Stomach (tissue), 8 donors: ENCODE measurements at regions not wholly inside any gene's neighbourhood (a gene's known extent, or its start where the extent isn't known, plus 50 kb on each side); places are given as distances from the start of the nearest gene placed in this dataset.

ENCODE experiments used
- DNase-seq, 2 donors: peaks; one replicate each; pipeline versions ENCODE4 v3.0.0 to v3.0.0-alpha.2; 2013 to 2019
- H3K27ac ChIP-seq, 5 donors: fragments of 200-600 bp in 4 of 5; sonication (generic) in 4 of 5; one replicate each; pipeline ENCODE4 v1.5.1; 2013 to 2019; ENCODE audit warnings: mild to moderate bottlenecking in 1 of 5, moderate library complexity in 1 of 5
- H3K27me3 ChIP-seq, 3 donors: fragments of 200-600 bp; sonication (generic); one replicate each; pipeline ENCODE4 v1.5.1; 2017 to 2019; ENCODE audit warnings: mixed run types in 1 of 3
- H3K36me3 ChIP-seq, 4 donors: fragments of 200-600 bp; sonication (generic); 1 replicate in 3 of 4; 2 replicates in 1 of 4; pipeline ENCODE4 v1.5.1; 2016 to 2019
- H3K4me1 ChIP-seq, 4 donors: fragments of 200-600 bp; sonication (generic); one replicate each; pipeline ENCODE4 v1.5.1; 2016 to 2019
- H3K4me3 ChIP-seq, 4 donors: fragments of 200-600 bp; sonication (generic) in 3 of 4; one replicate each; pipeline ENCODE4 v1.5.1; 2016 to 2019; ENCODE audit warnings: mild to moderate bottlenecking in 1 of 4
- H3K9me3 ChIP-seq, 4 donors: fragments of 200-600 bp; sonication (generic); one replicate each; pipeline ENCODE4 v1.5.1; 2016 to 2019
- EP300 ChIP-seq: sonication (generic); formaldehyde crosslinking; IDR thresholded peaks from one replicate; pipeline ENCODE4 v1.6.1; 2017; ENCODE audit warnings: antibody characterized with exemption
- POLR2A ChIP-seq, 4 donors: fragments of 450-650 bp; IDR thresholded peaks; one replicate each; pipeline ENCODE4 v1.6.1; 2016; ENCODE audit warnings: antibody characterized with exemption in 4 of 4, control low read depth in 2 of 4, mild to moderate bottlenecking in 1 of 4, moderate library complexity in 1 of 4
- POLR2AphosphoS5 ChIP-seq, 3 donors: sonication (generic); formaldehyde crosslinking; IDR thresholded peaks; one replicate each; pipeline ENCODE4 v1.6.1; 2016; ENCODE audit warnings: antibody characterized with exemption in 3 of 3
- WGBS, 5 donors: extraction: QIAGEN DNeasy Blood & Tissue Kit in 3 of 5; methylation state at CpG; one replicate each; pipeline versions ENCODE4 v1.1.5 to v1.1.7; 2013 to 2018; 5-methylcytosine and 5-hydroxymethylcytosine counted together
- intact Hi-C: fragments of 100-400 bp; cut with DNase I; formaldehyde crosslinking; loops from one replicate; pipeline ENCODE4 v1.15.1; 2023; ENCODE audit warnings: low total_unique reads
- TF ChIP-seq, protein P1 (sequence below), 7 experiments: fragments of 450-650 bp in 4 of 7; fragments of 200-600 bp in 3 of 7; sonication (generic) in 3 of 7; IDR thresholded peaks; one replicate each; pipeline ENCODE4 v1.5.1; 2016 to 2019; ENCODE audit warnings: antibody characterized with exemption in 7 of 7, control low read depth in 2 of 7, mild to moderate bottlenecking in 1 of 7
- donor health status: healthy with polysubstance abuse.
- donor health status: Bipolar disorder and iron deficiency.
- donor health status: healthy.

DNA sequence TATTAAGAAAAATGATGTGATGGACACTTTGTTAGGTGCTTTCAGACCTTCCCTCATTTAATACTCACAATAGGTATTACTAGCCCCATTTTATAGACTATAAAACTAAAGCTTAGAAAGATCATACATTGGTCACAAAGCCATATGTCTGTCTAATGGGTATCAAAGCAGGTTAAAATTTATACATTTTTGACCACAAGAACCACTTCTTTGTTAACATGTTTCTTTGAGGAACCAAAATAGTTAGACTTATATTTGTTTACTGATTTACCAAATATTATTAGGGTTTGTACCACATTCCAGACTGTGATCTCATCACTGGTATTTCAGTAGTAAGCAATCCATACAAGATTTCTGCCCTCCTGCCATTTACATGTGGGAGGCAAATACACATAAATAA lies 363.3 kb downstream of the NAF1 start:
- Histone ChIP-seq H3K36me3 (no peaks in the 10 kb centered on the region), H3K9me3 (peaks cover 0 to 6% (median 0%) of the 10 kb centered on the region in 4 donors), H3K4me3 (no peak overlapping the region), H3K4me1 (no peaks in the 10 kb centered on the region), H3K27ac (no peak overlapping the region), H3K27me3 (no peaks in the 10 kb centered on the region)
- no peak for DNase-seq
- TF ChIP-seq POLR2AphosphoS5 (IDR thresholded peaks at IDR 0.05) (no peak), EP300 (no peak), POLR2A (IDR thresholded peaks at IDR 0.05) (no peak)
- TF ChIP-seq, protein P1, sequence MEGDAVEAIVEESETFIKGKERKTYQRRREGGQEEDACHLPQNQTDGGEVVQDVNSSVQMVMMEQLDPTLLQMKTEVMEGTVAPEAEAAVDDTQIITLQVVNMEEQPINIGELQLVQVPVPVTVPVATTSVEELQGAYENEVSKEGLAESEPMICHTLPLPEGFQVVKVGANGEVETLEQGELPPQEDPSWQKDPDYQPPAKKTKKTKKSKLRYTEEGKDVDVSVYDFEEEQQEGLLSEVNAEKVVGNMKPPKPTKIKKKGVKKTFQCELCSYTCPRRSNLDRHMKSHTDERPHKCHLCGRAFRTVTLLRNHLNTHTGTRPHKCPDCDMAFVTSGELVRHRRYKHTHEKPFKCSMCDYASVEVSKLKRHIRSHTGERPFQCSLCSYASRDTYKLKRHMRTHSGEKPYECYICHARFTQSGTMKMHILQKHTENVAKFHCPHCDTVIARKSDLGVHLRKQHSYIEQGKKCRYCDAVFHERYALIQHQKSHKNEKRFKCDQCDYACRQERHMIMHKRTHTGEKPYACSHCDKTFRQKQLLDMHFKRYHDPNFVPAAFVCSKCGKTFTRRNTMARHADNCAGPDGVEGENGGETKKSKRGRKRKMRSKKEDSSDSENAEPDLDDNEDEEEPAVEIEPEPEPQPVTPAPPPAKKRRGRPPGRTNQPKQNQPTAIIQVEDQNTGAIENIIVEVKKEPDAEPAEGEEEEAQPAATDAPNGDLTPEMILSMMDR (IDR thresholded peaks at IDR 0.05): no peak
- intact Hi-C loops: no loop called here

DNA sequence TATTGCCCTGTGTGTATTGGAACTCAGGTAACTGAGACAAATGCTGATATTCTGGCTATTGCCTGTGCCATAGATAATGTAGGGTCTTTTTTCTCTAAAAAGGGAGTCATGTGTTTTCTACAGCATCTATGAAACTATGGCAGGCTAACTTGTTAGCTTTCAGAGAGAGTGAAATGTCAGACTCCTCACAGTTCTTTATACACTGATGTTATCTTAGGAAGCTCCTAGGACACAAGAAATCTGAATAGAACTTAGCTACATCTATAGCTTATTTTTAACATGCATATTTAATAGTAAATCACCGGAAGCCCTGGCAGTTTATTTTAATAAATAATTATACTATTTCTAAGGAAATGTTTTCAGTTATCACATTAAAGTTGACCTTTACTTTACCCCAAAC lies 369.6 kb downstream of the NAF1 start:
- no peak overlapping the region for H3K27ac ChIP-seq
- intact Hi-C loops: no loop called here
- H3K9me3 ChIP-seq: peaks cover 0 to under 1% (median 0%) of the 10 kb centered on the region in 4 donors
- no peak overlapping the region for H3K4me3 ChIP-seq
- no peaks in the 10 kb centered on the region for H3K36me3 ChIP-seq
- 71 to 94% (median 90%) methylated on average over 1 of the region's 1 CpG for WGBS, 5 donors
- no peaks in the 10 kb centered on the region for H3K27me3 ChIP-seq
- TF ChIP-seq POLR2AphosphoS5 (IDR thresholded peaks at IDR 0.05): no peak
- no peak for TF ChIP-seq EP300
- TF ChIP-seq, protein P1 (IDR thresholded peaks at IDR 0.05): no peak
- TF ChIP-seq POLR2A (IDR thresholded peaks at IDR 0.05): no peak
- no peaks in the 10 kb centered on the region for H3K4me1 ChIP-seq
- DNase-seq: no peak

DNA sequence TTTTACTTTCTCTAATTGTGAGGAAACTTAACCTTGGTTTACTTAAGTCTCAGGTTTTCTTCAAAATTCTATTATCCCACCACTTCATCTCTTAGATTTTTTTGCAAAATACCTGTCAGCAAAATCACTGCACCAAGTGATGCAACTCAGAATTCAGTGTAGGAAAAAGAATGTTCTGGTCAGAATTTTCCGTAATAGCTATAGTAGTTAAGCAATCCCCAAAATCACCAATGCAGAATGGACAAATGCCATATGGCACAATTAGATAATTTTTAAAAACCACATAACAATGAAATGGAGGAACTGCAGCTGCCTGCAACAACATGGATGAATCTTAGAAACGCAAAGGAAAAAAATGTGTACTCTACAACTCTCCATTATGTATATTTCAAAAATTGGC lies 373.1 kb downstream of the NAF1 start:
- 41 to 84% (median 72%) methylated on average over 2 of the region's 2 CpGs for WGBS, 5 donors
- intact Hi-C loops: no loop called here
- Histone ChIP-seq H3K9me3 (no peaks in the 10 kb centered on the region), H3K27ac (no peak overlapping the region), H3K4me1 (no peaks in the 10 kb centered on the region), H3K36me3 (no peaks in the 10 kb centered on the region), H3K27me3 (no peaks in the 10 kb centered on the region), H3K4me3 (no peak overlapping the region)
- TF ChIP-seq EP300 (no peak), POLR2A (IDR thresholded peaks at IDR 0.05) (no peak), POLR2AphosphoS5 (IDR thresholded peaks at IDR 0.05) (no peak)
- TF ChIP-seq, protein P1 (IDR thresholded peaks at IDR 0.05): no peak
- DNase-seq: no peak

DNA sequence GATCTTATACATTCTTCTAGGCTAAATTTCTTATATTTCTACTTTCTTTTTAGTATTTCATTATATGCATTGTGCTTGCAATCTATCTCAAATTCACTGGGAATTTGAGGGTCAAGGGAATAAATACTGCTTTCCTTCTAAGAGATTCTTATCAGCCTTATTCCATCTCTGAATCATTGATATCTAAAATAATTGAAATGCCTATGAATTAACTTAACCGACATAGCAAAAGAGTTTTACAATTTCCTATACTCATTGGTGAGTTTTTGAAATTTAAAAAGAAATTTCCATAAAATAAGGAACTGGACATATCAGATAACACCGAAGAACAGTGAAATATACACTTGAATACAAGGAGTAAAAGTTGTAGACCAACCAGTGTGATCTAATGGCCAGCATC lies 373.7 kb downstream of the NAF1 start:
- Histone ChIP-seq H3K9me3 (no peaks in the 10 kb centered on the region), H3K36me3 (no peaks in the 10 kb centered on the region), H3K27me3 (no peaks in the 10 kb centered on the region), H3K4me1 (no peaks in the 10 kb centered on the region), H3K4me3 (no peak overlapping the region), H3K27ac (no peak overlapping the region)
- no peak for DNase-seq
- intact Hi-C loops: no loop called here
- WGBS, 5 donors: 77 to 92% (median 86%) methylated on average over 2 of the region's 2 CpGs
- TF ChIP-seq, protein P1 (IDR thresholded peaks at IDR 0.05): no peak
- TF ChIP-seq POLR2AphosphoS5 (IDR thresholded peaks at IDR 0.05) (no peak), EP300 (no peak), POLR2A (IDR thresholded peaks at IDR 0.05) (no peak)
